LNCaP clone FGC (cell line): ENCODE measurements at regions not wholly inside any gene's neighbourhood (a gene's known extent, or its start where the extent isn't known, plus 50 kb on each side); places are given as distances from the start of the nearest gene placed in this dataset.

ENCODE experiments used
- DNase-seq: peaks from one replicate; pipeline ENCODE4 v3.0.0-alpha.2; 2011; ENCODE audit warnings: low read depth
- H3K4me3 ChIP-seq: 2 replicates; pipeline ENCODE4 v1.5.1; 2011; ENCODE audit warnings: mild to moderate bottlenecking, low read depth, low read length, control low read depth
- TF ChIP-seq, protein P1 (sequence below): IDR thresholded peaks from 2 replicates; pipeline ENCODE4 v1.5.1; 2012; ENCODE audit warnings: mild to moderate bottlenecking; ENCODE audit not compliant: control insufficient read depth, insufficient read depth; ENCODE audit errors: extremely low read depth

DNA sequence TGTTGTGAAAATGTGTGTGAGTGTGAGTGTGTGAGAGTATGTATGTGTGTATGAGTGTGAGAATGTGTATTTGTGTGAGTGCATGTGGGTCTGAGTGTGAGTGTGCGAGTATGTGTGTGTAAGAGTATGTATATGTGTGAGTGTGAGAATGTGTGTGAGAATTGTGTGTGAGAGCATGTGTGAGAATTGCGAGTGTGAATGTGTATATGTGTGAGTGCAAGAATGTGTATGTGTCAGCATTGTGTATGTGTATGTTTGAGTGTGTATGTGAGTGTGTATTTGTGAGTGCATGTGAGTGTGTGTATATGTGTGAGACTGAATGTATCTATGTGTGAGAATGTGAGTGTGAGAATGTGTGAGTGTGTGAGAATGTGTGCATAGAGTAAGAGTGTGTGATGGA is 72.0 kb upstream of the PCBD1 start:
- no peak for DNase-seq
- TF ChIP-seq, protein P1, sequence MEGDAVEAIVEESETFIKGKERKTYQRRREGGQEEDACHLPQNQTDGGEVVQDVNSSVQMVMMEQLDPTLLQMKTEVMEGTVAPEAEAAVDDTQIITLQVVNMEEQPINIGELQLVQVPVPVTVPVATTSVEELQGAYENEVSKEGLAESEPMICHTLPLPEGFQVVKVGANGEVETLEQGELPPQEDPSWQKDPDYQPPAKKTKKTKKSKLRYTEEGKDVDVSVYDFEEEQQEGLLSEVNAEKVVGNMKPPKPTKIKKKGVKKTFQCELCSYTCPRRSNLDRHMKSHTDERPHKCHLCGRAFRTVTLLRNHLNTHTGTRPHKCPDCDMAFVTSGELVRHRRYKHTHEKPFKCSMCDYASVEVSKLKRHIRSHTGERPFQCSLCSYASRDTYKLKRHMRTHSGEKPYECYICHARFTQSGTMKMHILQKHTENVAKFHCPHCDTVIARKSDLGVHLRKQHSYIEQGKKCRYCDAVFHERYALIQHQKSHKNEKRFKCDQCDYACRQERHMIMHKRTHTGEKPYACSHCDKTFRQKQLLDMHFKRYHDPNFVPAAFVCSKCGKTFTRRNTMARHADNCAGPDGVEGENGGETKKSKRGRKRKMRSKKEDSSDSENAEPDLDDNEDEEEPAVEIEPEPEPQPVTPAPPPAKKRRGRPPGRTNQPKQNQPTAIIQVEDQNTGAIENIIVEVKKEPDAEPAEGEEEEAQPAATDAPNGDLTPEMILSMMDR = no peak

DNA sequence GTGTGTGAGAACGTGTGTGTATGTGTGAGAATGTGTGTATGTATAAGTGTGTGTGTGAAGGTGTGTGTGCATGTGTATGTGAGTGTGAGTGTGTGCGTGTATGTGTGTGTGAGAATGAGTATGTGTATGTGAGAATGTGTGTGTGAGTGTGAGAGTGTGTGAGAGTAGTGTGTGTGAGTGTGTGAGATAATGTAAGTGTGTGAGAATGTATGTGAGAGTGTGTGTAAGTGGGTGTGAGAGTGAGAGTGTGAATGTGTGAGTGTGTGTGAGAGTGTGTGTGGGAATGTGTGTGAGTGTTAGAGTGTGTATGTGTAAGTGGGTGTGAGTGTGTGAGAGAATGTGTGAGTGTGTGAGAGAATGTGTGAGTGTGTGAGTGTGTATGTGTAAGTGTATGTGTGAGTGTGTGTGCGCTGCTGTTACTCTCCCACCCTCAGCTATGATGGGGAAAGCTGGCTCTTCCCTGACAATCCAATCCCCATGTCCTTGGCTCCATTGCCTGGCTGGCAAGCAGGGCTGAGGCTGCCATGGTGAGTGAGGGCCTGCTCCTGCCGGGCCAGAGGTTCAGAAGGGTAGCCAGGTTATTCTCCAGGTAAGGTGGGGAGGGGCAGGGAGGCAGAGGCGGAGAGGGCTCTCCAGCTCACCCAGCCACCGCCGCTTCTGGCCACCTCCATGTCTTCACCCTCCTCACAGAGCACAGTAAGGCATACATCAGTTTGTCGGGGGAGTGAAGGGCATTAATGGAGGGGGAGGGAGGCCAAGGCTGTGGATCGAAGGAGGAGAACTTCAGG is 72.6 kb upstream of the PCBD1 start:
- TF ChIP-seq, protein P1 = no peak
- no peak for DNase-seq
- no peak overlapping the region for H3K4me3 ChIP-seq

More for the DNA sequence above, 72.0 kb upstream of the PCBD1 start:
- H3K4me3 ChIP-seq = no peak overlapping the region

DNA sequence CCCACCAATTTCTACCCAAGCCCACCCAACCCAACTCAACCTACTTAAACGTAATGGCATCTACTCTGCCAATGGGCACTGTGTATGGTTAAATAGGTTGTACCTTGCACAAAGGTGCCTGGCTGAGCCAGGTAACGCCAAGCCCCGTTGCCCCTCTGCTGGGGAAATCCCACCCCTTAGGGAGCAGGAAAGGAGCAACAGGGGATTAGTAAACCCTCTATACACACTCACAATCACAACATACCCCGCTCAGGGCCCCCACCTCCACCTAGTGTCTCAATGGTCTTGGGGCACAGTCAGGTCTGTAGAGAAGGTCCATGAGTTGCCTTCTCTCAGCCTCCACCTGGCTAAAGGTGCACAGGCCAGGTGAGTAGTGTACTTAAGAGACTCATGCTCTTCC is 74.3 kb upstream of the PCBD1 start:
- no peak for DNase-seq
- TF ChIP-seq, protein P1 = no peak
- no peak overlapping the region for H3K4me3 ChIP-seq

DNA sequence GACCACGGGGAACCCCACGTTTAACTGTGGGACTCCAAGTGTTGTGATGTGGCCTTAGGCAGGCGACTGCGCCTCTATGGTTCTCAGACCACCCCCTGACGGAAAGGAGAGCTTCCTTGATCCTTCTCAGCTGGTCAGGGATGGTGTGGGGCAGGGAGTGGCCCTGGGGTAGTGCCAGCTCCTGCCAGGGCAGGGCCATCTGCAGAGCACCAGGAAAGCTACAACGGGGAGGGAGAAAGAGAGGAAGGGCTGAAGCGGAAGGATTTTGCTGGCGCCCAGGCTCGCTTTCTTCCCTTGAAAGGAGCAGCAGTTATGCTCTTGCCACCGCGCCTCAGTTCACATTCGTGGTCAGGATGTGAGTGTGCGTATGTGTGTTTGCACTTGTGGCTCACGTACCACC is 74.9 kb upstream of the PCBD1 start:
- no peak overlapping the region for H3K4me3 ChIP-seq
- DNase-seq = no peak
- TF ChIP-seq, protein P1 = no peak

DNA sequence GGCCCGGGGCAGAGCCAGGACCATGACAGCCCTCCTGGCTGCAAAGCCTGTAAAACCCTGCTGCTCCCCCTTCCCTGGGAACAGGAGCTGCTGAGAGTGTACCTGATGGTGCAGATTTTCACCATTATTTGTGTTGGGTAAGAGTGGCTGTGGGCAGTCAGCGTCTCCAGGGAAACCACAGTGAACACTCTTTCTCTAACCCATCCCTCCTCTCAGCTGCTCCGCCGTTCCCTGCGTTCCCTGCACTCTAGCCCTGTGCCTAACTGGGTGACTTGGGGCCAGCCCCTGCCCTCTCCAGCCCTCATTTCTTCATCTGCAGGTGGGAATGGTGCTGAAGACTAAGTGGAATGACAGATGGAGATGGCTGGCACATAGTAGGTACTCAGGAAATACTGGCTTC is 75.9 kb upstream of the PCBD1 start:
- no peak for DNase-seq
- no peak overlapping the region for H3K4me3 ChIP-seq
- TF ChIP-seq, protein P1 = no peak

DNA sequence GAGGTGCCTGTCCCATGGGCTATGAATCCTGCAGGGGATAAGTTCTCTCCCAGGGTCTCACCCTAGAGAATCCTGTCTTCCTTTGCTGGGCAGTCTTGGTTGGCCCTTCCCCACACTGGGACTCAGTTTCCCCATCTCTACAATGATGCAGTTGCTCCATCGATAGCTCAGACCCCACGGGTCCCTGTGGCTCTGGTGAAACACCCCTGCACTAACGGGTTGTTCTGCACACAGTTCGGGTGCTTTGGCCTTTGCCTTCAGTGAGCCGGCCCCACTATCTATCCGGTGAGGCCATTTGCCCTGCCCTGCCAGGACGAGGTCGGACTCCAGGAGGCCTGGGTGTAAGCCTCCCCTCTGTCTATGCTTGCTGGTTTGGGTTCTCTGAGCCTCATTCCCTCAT is 76.5 kb upstream of the PCBD1 start:
- no peak for DNase-seq
- no peak overlapping the region for H3K4me3 ChIP-seq
- TF ChIP-seq, protein P1 = no peak

DNA sequence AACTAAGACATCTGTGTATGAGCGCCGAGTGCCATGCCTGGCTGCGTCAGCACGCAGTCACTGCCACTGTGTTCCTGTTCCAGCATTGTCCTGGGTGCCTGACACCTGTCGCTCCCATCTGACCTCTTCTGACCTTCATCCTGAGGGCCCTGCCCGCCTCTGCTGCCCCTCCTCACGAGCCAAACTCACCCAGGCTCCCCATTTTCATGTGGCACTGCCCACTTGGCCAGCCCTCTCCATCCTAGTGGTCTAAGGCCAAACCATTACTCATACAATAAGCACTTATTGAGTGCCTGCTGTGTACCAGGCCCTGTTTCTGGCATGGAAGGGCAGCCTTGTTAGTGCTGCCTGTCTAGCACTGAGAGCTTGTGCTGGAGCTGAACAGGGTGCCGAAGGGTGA is 77.2 kb upstream of the PCBD1 start:
- DNase-seq = no peak
- H3K4me3 ChIP-seq = no peak overlapping the region
- TF ChIP-seq, protein P1 = no peak
